GM20000 (cell line): ENCODE measurements at regions not wholly inside any gene's neighbourhood (a gene's known extent, or its start where the extent isn't known, plus 50 kb on each side); places are given as distances from the start of the nearest gene placed in this dataset.

ENCODE experiments used
- DNase-seq: peaks from one replicate; pipeline ENCODE4 v3.0.0; 2012; ENCODE audit warnings: low spot score
- CTCF ChIP-seq: IDR thresholded peaks from 2 replicates; pipeline ENCODE4 v1.5.1; 2012; ENCODE audit warnings: mild to moderate bottlenecking, control low read depth; ENCODE audit errors: extremely low read depth, missing control alignments

- no peak for TF ChIP-seq CTCF
- DNase-seq: no peak
Measured at GRCh38 chr3:35422101-35422500, 217.2 kb upstream of the ARPP21 start.

DNA sequence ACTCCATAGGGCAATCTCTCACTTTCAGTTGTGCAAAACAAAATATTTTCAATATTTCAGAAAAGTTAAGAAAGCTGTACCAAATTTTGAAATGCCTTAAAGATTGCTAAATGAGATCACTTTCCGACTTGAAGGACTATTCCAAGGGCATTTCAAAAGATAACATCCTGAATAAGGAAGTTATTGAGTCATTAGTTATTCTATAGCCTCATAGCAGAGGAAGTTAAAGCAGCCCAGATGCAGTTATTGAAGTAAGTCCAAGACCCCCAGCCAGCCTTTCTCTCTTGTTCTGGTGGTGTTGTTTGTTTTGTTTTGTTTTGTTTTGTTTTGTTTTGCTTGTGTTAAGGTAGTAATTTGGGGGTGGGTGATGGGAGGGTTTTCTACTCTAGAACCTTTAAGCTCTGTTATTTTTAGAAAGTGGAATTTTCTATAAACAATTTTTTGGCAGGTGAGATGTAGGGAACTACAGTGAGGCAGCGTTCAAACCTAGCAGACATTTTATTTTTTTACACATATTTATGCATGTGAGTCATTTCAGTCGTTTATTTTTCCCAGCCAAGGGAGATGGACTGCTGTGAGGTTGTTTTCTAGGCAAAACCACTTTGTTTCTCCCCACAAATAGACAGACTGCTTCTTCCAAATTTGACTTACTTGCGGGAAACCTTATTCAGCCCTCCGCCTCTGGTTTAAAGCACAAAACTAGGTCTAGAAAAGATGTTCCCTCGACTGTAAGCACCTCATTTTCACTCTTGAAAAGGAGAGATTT lies 216.3 kb upstream of the ARPP21 start:
- DNase-seq: no peak
- TF ChIP-seq CTCF: no peak

- DNase-seq: no peak
- TF ChIP-seq CTCF: no peak
Measured at GRCh38 chr3:35426366-35426958, 212.9 kb upstream of the ARPP21 start.

DNA sequence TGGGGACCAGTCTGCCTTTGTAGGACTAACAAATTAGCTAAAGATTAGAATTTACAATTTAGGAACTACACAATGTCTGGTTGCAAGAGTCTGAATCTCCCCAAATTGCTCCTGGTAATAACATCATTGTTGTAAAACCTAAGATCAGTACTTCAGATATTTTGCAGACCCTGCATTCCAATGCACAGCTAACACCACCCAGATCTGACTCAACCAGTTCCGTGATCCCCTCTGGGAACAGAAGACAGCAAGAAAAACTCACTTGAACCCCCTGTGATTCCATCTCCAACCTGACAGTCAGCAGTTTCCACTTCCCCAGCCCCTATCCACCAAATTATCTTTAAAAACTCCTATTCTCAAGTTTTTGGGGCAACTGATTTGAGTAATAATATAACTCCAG lies 201.9 kb upstream of the ARPP21 start:
- TF ChIP-seq CTCF: no peak
- DNase-seq: no peak

GRCh38 chr3:35438101-35438500 lies 201.2 kb upstream of the ARPP21 start:
- no peak for DNase-seq
- no peak for TF ChIP-seq CTCF

- DNase-seq: no peak
- no peak for TF ChIP-seq CTCF
Measured at GRCh38 chr3:35439663-35440062, 199.7 kb upstream of the ARPP21 start.

DNA sequence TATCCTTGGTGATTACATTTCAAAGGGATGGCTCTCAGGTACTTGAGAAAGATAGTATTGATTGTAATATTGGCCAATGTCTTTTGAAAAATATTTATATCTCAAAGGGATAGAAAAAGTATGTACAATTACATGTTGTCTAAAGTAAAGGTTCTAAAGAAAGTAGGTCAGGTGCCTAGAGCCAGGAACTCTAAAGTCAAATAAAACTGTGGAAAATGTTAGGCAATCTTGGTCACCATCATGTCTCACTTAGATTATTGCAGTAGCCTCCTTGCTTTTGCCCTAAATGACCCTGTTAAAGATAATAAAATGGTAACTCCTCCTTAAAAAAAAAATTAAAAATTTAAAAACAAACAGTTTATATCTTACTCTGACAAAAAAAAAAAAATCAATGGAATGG lies 198.5 kb upstream of the ARPP21 start:
- no peak for DNase-seq
- no peak for TF ChIP-seq CTCF
